Upper lobe of right lung (tissue), 1 donor: ENCODE measurements at regions not wholly inside any gene's neighbourhood (a gene's known extent, or its start where the extent isn't known, plus 50 kb on each side); places are given as distances from the start of the nearest gene placed in this dataset.

Experiments used
- ATAC-seq: fragments of 200-7000 bp; cut with Tn5 transposase; one replicate; pipeline ENCODE4 v1.9.1; 2020; ENCODE audit warnings: mild to moderate bottlenecking, moderate library complexity
- DNase-seq: peaks from one replicate; pipeline ENCODE4 v3.0.0-alpha.2; 2020
- H3K27ac ChIP-seq: fragments of 200-600 bp; one replicate; pipeline ENCODE4 v1.8.0; 2022
- H3K27me3 ChIP-seq: fragments of 200-600 bp; one replicate; pipeline ENCODE4 v1.8.0; 2022; ENCODE audit warnings: mild to moderate bottlenecking
- H3K36me3 ChIP-seq: fragments of 200-600 bp; one replicate; pipeline ENCODE4 v1.8.0; 2022
- H3K4me1 ChIP-seq: fragments of 200-600 bp; one replicate; pipeline ENCODE4 v1.8.0; 2022
- H3K4me3 ChIP-seq: fragments of 200-600 bp; one replicate; pipeline ENCODE4 v1.8.0; 2022; ENCODE audit warnings: mild to moderate bottlenecking
- H3K9me3 ChIP-seq: fragments of 200-600 bp; one replicate; pipeline ENCODE4 v1.8.0; 2022
- intact Hi-C: fragments of 100-400 bp; cut with DNase I; formaldehyde crosslinking; loops from one replicate; pipeline ENCODE4 v1.11.0; 2022
- TF ChIP-seq, protein P1 (sequence below): fragments of 200-600 bp; IDR thresholded peaks from one replicate; pipeline ENCODE4 v1.8.0; 2022; ENCODE audit warnings: antibody characterized with exemption
- donor health status: DM: no; HTN: yes; CAD: no; lungs with severe emphysema.

DNA sequence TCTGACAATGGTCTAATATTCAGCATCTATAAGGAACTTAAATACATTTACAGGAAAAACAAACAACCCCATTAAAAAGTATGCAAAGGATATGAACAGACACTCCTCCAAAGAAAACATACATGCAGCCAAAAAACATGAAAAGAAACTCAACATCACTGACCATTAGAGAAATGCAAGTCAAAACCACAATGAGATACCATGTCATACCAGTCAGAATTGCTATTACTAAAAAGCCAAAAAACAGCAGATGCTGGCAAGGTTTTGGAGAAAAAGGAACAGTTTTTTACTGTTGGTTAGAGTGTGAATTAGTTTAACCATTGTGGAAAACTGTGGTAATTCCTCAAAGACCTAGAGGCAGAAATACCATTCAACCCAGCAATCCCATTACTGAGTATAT, 339.0 kb upstream of the ADGRB3 start:
- Histone ChIP-seq H3K4me1 (no peaks in the 10 kb centered on the region), H3K36me3 (no peaks in the 10 kb centered on the region), H3K9me3 (no peaks in the 10 kb centered on the region), H3K27ac (no peak overlapping the region), H3K27me3 (no peaks in the 10 kb centered on the region), H3K4me3 (no peak overlapping the region)
- no peak for ATAC-seq
- TF ChIP-seq, protein P1, sequence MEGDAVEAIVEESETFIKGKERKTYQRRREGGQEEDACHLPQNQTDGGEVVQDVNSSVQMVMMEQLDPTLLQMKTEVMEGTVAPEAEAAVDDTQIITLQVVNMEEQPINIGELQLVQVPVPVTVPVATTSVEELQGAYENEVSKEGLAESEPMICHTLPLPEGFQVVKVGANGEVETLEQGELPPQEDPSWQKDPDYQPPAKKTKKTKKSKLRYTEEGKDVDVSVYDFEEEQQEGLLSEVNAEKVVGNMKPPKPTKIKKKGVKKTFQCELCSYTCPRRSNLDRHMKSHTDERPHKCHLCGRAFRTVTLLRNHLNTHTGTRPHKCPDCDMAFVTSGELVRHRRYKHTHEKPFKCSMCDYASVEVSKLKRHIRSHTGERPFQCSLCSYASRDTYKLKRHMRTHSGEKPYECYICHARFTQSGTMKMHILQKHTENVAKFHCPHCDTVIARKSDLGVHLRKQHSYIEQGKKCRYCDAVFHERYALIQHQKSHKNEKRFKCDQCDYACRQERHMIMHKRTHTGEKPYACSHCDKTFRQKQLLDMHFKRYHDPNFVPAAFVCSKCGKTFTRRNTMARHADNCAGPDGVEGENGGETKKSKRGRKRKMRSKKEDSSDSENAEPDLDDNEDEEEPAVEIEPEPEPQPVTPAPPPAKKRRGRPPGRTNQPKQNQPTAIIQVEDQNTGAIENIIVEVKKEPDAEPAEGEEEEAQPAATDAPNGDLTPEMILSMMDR = no peak
- DNase-seq = no peak
- intact Hi-C loops = no loop called here

DNA sequence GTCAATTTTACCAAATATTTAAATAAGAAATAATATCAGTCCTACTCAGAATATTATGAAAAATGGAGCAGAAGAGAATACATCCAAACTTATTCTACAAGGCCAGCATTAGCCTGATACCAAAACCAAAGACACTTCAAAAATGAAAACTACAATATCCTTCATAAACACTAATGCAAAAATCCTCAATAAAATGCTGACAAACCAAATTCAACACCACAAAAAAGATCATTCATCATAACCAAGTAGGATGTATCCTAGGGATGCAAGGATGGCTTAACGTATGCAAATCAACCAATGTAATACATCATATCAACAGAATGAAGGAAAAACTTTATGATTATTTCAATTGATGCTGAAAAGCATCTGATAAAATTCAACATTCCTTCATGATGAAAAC, 352.4 kb upstream of the ADGRB3 start:
- TF ChIP-seq, protein P1 = no peak
- Histone ChIP-seq H3K27me3 (no peaks in the 10 kb centered on the region), H3K36me3 (no peaks in the 10 kb centered on the region), H3K9me3 (no peaks in the 10 kb centered on the region), H3K4me1 (no peaks in the 10 kb centered on the region), H3K27ac (no peak overlapping the region), H3K4me3 (no peak overlapping the region)
- intact Hi-C loops = no loop called here
- DNase-seq (no peak), ATAC-seq (no peak)

DNA sequence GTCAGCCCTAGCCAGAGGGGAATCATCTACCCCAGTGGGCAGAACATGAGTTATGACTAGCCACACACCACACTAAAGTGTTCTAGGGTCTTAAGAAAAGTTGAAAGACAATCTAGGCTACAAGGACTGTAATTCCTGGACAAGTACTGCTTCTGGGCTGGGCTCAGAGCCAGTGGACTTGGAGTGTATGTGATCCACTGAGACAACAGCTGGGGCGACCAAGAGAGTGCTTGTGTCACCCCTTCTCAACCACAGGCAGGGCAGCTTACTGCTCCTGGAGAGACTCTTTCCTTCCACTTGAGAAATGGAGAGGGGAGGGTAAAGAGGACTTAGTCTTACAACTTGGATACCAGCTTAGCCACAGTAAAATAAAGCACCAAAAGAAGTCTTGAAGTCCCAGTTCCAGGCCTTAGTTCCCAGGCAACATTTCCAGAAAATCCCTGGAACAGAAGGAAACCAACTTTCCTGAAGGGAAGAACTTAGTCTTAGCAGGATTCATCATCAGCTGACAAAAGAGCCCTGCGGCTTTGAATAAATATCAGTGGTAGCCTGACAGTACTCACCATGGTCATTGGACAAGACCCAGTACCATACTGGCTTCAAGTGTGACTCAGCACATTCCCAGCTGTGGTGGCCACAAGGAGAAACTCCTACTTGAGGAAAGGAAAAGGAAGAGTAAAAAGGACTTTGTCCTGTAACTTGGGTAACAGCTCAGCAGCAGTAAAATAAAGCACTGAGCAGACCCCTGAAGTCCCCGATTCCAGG, 355.1 kb upstream of the ADGRB3 start:
- ATAC-seq (no peak), DNase-seq (no peak)
- TF ChIP-seq, protein P1 = no peak

DNA sequence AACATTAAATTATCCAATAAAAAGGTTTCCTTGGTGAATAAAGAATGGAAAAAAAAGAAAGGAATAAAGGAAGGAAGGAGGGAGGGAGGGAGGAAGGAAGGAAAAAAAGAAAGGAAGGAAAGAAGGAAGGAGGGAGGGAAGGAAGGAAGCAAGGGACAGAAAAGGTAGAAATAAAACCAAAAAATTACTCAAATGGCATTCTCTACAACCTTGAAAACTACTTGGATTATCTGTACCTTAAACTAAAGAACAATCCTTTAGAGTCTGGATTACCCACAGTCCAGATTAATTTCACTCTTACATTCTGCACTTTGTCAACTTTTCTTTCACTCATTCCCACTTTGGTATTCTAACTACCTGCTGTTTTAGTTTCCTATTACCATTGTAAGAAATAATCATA, 361.8 kb upstream of the ADGRB3 start:
- DNase-seq = no peak

More for the DNA sequence above, 355.1 kb upstream of the ADGRB3 start:
- H3K27ac ChIP-seq = no peak overlapping the region
- no peak overlapping the region for H3K4me3 ChIP-seq
- no peaks in the 10 kb centered on the region for H3K4me1 ChIP-seq
- no peaks in the 10 kb centered on the region for H3K9me3 ChIP-seq
- intact Hi-C loops = no loop called here
- no peaks in the 10 kb centered on the region for H3K36me3 ChIP-seq
- no peaks in the 10 kb centered on the region for H3K27me3 ChIP-seq

DNA sequence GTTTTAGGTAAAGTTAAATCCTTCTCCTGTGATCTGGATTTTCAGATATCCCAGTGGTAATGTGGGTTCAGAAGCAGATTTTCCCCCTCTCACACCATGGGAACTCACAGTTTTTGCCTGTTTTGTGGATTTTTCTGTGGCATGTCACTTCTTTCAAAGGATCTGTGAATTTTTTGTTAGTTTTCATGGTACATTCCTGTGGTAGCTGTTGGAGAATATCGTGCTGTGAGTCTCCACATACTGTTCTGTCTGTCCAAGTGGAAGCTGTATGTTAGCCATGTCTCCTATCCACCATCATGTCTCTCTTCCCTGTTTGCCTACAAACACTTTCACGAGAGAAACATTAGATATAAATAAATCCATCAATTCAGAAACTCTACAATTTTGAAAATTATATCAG, 378.7 kb upstream of the ADGRB3 start:
- Histone ChIP-seq H3K27me3 (no peaks in the 10 kb centered on the region), H3K4me1 (no peaks in the 10 kb centered on the region), H3K4me3 (no peak overlapping the region), H3K36me3 (no peaks in the 10 kb centered on the region), H3K27ac (no peak overlapping the region), H3K9me3 (no peaks in the 10 kb centered on the region)
- TF ChIP-seq, protein P1 = no peak
- ATAC-seq = no peak
- intact Hi-C loops = no loop called here
- DNase-seq = no peak

More for the DNA sequence above, 361.8 kb upstream of the ADGRB3 start:
- no peaks in the 10 kb centered on the region for H3K27me3 ChIP-seq
- no peak for ATAC-seq
- H3K27ac ChIP-seq = no peak overlapping the region
- H3K36me3 ChIP-seq = no peaks in the 10 kb centered on the region
- H3K4me3 ChIP-seq = no peak overlapping the region
- TF ChIP-seq, protein P1 = no peak
- no peaks in the 10 kb centered on the region for H3K9me3 ChIP-seq
- no peaks in the 10 kb centered on the region for H3K4me1 ChIP-seq
- intact Hi-C loops = no loop called here

DNA sequence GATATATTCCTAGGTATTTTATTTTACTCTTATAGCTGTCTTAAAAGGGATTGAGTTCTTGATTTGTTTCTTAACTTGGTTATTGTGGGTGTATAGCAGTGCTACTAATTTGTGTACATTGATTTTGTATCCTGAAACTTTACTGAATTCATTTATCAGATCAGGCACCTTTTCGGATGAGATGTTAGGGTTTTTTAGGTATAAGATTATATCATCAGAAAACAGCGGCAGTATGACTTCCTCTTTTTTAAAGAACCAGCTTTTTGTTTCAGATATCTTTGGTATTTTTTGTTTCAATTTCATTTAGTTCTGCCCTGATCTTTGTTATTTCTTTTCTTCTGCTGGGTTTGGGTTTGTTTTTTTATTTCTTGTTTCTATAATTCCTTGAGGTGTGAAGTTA, 382.4 kb upstream of the ADGRB3 start:
- Histone ChIP-seq H3K27ac (no peak overlapping the region), H3K27me3 (no peaks in the 10 kb centered on the region), H3K4me3 (no peak overlapping the region), H3K9me3 (peaks cover 5% of the 10 kb centered on the region), H3K4me1 (no peaks in the 10 kb centered on the region), H3K36me3 (no peaks in the 10 kb centered on the region)
- TF ChIP-seq, protein P1 = no peak
- intact Hi-C loops = no loop called here
- DNase-seq (no peak), ATAC-seq (no peak)
